HCT116 (cell line): ENCODE measurements at regions not wholly inside any gene's neighbourhood (a gene's known extent, or its start where the extent isn't known, plus 50 kb on each side); places are given as distances from the start of the nearest gene placed in this dataset.

ENCODE experiments used
- ATAC-seq: fragments of 200-7000 bp; cut with Tn5 transposase; 2 replicates; pipeline ENCODE4 v1.9.1; 2020; ENCODE audit warnings: mild to moderate bottlenecking, moderate library complexity
- BruUV-seq: library from RNA; stranded (reverse); fragments of 400-500 nt; replicated peaks from 2 replicates; lab custom pipeline; 2021; lab: Mats Ljungman, UMichigan
- CTCF ChIA-PET: fragments of 300-600 bp; sonication (Branson Sonifier 250); formaldehyde crosslinking; loops from one replicate; lab custom pipeline; 2021; ENCODE audit warnings: antibody characterized with exemption; lab: Charles Lee
- POLR2A ChIA-PET: fragments of 300-600, 350-600 bp; sonication (Branson Sonifier 250); formaldehyde crosslinking; loops from one replicate; lab custom pipeline; 2021; ENCODE audit warnings: antibody characterized with exemption; lab: Charles Lee
- RAD21 ChIA-PET, 2 experiments: fragments of 300-600 bp; sonication (Branson Sonifier 250); formaldehyde crosslinking; loops; one replicate each; lab custom pipeline; 2023; ENCODE audit warnings: low total read pairs in 2 of 2; ENCODE audit not compliant: uncharacterized antibody in 2 of 2, unreplicated experiment in 2 of 2, low non-redundant PET in 1 of 2; lab: Charles Lee
- DNase-seq: peaks from one replicate; pipeline ENCODE4 v3.0.0-alpha.2; 2010; ENCODE audit warnings: low read depth, low spot score
- H2AFZ ChIP-seq: fragments of 200-600 bp; shearing (Covaris generic), sonication (generic); 2 replicates; pipeline ENCODE4 v1.6.1; 2017; ENCODE audit warnings: low read depth, mixed run types, mixed read lengths, antibody characterized with exemption, low read length; ENCODE audit not compliant: poor library complexity, severe bottlenecking
- H3K27ac ChIP-seq: 2 replicates; pipeline ENCODE4 v1.5.1; 2012; ENCODE audit warnings: low read depth, low read length
- H3K27me3 ChIP-seq: fragments of 200-600 bp; sonication (generic); 2 replicates; pipeline ENCODE4 v1.6.1; 2016; ENCODE audit warnings: mixed run types, low read length, mixed read lengths; ENCODE audit not compliant: insufficient read depth
- H3K36me3 ChIP-seq, 2 experiments: fragments of 200-500 bp in 1 of 2; fragments of 200-600 bp in 1 of 2; sonication (Bioruptor generic) in 1 of 2; sonication (generic) in 1 of 2; 2 replicates each; pipeline versions ENCODE4 v1.5.1 to v1.6.1; 2014 to 2016; ENCODE audit warnings: low read length in 2 of 2, inconsistent platforms in 1 of 2, mixed read lengths in 1 of 2, mixed run types in 1 of 2; ENCODE audit not compliant: insufficient read depth in 2 of 2, control insufficient read depth in 1 of 2
- H3K4me1 ChIP-seq, 2 experiments: fragments of 200-600 bp in 1 of 2; sonication (generic) in 1 of 2; 2 replicates each; pipeline versions ENCODE4 v1.5.1 to v1.6.1; 2012 to 2017; ENCODE audit warnings: low read length in 2 of 2, inconsistent platforms in 1 of 2, mild to moderate bottlenecking in 1 of 2, mixed read lengths in 1 of 2, mixed run types in 1 of 2, moderate library complexity in 1 of 2; ENCODE audit not compliant: insufficient read depth in 2 of 2, control insufficient read depth in 1 of 2
- H3K4me2 ChIP-seq: fragments of 200-600 bp; sonication (generic); 2 replicates; pipeline ENCODE4 v1.6.1; 2017; ENCODE audit warnings: mixed run types, low read length, mixed read lengths
- H3K4me3 ChIP-seq, 2 experiments: fragments of 200-600 bp in 1 of 2; sonication (generic) in 1 of 2; replicated peaks in 1 of 2; 2 replicates each; pipeline ENCODE4 v1.5.1; 2011 to 2016; ENCODE audit warnings: low read length in 2 of 2, control low read depth in 1 of 2, low read depth in 1 of 2, mild to moderate bottlenecking in 1 of 2, mixed read lengths in 1 of 2, mixed run types in 1 of 2
- H3K79me2 ChIP-seq: fragments of 200-600 bp; sonication (generic); 2 replicates; pipeline ENCODE4 v1.6.1; 2017; ENCODE audit warnings: mild to moderate bottlenecking, mixed run types, low read length, moderate library complexity, mixed read lengths; ENCODE audit not compliant: insufficient read depth
- H3K9ac ChIP-seq: fragments of 200-600 bp; sonication (generic); 2 replicates; pipeline ENCODE4 v1.6.1; 2016; ENCODE audit warnings: low read length, mixed read lengths
- H3K9me2 ChIP-seq: fragments of 200-600 bp; sonication (generic), shearing (Covaris generic); 2 replicates; pipeline ENCODE4 v1.6.1; 2017; ENCODE audit warnings: mixed run types, mild to moderate bottlenecking, moderate library complexity; ENCODE audit not compliant: insufficient read depth
- H3K9me3 ChIP-seq, 2 experiments: fragments of 200-500 bp in 1 of 2; fragments of 200-600 bp in 1 of 2; sonication (Bioruptor generic) in 1 of 2; sonication (generic) in 1 of 2; 2 replicates each; pipeline ENCODE4 v1.6.1; 2014 to 2017; ENCODE audit warnings: low read length in 2 of 2, mixed read lengths in 2 of 2, inconsistent platforms in 1 of 2, low read depth in 1 of 2, mild to moderate bottlenecking in 1 of 2, mixed run types in 1 of 2, moderate library complexity in 1 of 2; ENCODE audit not compliant: control insufficient read depth in 1 of 2, insufficient read depth in 1 of 2
- H4K20me1 ChIP-seq: fragments of 200-600 bp; sonication (generic), shearing (Covaris generic); 2 replicates; pipeline ENCODE4 v1.6.1; 2017; ENCODE audit warnings: mixed run types, mild to moderate bottlenecking, moderate library complexity; ENCODE audit not compliant: insufficient read depth
- CEBPB ChIP-seq: IDR thresholded peaks from 2 replicates; pipeline ENCODE4 v1.6.1; 2012; ENCODE audit warnings: low read depth
- JUND ChIP-seq: IDR thresholded peaks from 2 replicates; pipeline ENCODE4 v1.6.1; 2012
- POLR2A ChIP-seq: IDR thresholded peaks from 2 replicates; pipeline ENCODE4 v1.7.0; 2011; ENCODE audit warnings: borderline replicate concordance; ENCODE audit not compliant: insufficient read depth, insufficient read length; ENCODE audit errors: extremely low read depth
- POLR2AphosphoS5 ChIP-seq: IDR thresholded peaks from 2 replicates; pipeline ENCODE4 v1.6.1; 2011; ENCODE audit warnings: mild to moderate bottlenecking, low read depth, low read length, moderate library complexity
- SIN3A ChIP-seq: IDR thresholded peaks from 2 replicates; pipeline ENCODE4 v1.6.1; 2012; ENCODE audit warnings: low read depth
- SP1 ChIP-seq: IDR thresholded peaks from 2 replicates; pipeline ENCODE4 v1.6.1; 2012; ENCODE audit warnings: low read depth
- ZNF274 ChIP-seq: fragments of 200-500 bp; sonication (Bioruptor generic); IDR thresholded peaks from 2 replicates; pipeline ENCODE4 v1.6.1; 2014; ENCODE audit warnings: mild to moderate bottlenecking, low read depth, low read length, inconsistent platforms
- intact Hi-C: fragments of 100-400 bp; cut with micrococcal nuclease; formaldehyde crosslinking; loops from 2 replicates; pipeline ENCODE4 v1.10.0; 2022
- TF ChIP-seq, protein P1 (sequence below), 3 experiments: fragments of 200-600 bp in 1 of 3; sonication (generic) in 1 of 3; IDR thresholded peaks in 2 of 3; conservative IDR thresholded peaks in 1 of 3; 2 replicates each; pipeline ENCODE4 v1.5.1; 2012 to 2017; ENCODE audit warnings: low read depth in 2 of 3, low read length in 2 of 3, antibody characterized with exemption in 1 of 3, borderline replicate concordance in 1 of 3, control low read depth in 1 of 3, mild to moderate bottlenecking in 1 of 3, mixed read lengths in 1 of 3, mixed run types in 1 of 3, moderate library complexity in 1 of 3; ENCODE audit not compliant: insufficient read depth in 1 of 3

- TF ChIP-seq POLR2A (no peak), JUND (no peak), SP1 (no peak), POLR2AphosphoS5 (no peak), SIN3A (no peak), CEBPB (no peak), ZNF274 (no peak)
- TF ChIP-seq, protein P1, sequence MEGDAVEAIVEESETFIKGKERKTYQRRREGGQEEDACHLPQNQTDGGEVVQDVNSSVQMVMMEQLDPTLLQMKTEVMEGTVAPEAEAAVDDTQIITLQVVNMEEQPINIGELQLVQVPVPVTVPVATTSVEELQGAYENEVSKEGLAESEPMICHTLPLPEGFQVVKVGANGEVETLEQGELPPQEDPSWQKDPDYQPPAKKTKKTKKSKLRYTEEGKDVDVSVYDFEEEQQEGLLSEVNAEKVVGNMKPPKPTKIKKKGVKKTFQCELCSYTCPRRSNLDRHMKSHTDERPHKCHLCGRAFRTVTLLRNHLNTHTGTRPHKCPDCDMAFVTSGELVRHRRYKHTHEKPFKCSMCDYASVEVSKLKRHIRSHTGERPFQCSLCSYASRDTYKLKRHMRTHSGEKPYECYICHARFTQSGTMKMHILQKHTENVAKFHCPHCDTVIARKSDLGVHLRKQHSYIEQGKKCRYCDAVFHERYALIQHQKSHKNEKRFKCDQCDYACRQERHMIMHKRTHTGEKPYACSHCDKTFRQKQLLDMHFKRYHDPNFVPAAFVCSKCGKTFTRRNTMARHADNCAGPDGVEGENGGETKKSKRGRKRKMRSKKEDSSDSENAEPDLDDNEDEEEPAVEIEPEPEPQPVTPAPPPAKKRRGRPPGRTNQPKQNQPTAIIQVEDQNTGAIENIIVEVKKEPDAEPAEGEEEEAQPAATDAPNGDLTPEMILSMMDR (IDR thresholded peaks at IDR 0.05 in 2 of 3, conservative IDR thresholded peaks at IDR 0.05 in 1 of 3; ENCODE audit: borderline replicate concordance in 1 of 3, insufficient read depth in 1 of 3, low read depth in 2 of 3, low read length in 2 of 3) = no peak
These were observed 59.1 kb upstream of the TSPAN11 start (continued) for GRCh38 chr12:30867415-30867814.

DNA sequence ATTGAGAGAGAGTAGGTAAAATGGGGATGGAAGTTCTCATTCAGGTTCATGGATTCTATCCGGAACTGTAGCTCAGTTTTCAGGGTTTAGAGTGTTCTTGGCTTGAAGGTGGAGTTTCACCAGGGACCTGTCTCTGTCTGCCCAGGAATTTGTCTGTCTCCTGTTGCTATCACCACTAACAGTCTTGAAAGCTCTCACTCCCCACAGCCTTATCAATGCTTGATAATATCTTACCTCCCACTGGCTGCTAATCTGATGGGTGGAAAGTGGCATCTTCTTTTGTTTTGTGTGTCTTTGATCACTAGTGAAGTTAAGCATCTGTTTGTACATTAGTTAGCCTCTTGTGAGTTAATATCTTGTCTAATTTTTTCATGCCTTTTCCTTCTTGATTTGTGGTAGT lies 60.3 kb upstream of the TSPAN11 start:
- no peak overlapping the region for H3K27ac ChIP-seq
- H2AFZ ChIP-seq = no peak overlapping the region
- BruUV-seq = no TSS peak
- POLR2A ChIA-PET = no interaction called here
- RAD21 ChIA-PET = no interaction called here
- H3K4me2 ChIP-seq = no peak overlapping the region
- H3K79me2 ChIP-seq = no peaks in the 10 kb centered on the region
- no peaks in the 10 kb centered on the region for H3K27me3 ChIP-seq
- no peak overlapping the region for H3K9ac ChIP-seq
- DNase-seq = no peak
- CTCF ChIA-PET = no interaction called here
- intact Hi-C loops = no loop called here
- ATAC-seq = no peak
- TF ChIP-seq, protein P1 (IDR thresholded peaks at IDR 0.05 in 2 of 3, conservative IDR thresholded peaks at IDR 0.05 in 1 of 3; ENCODE audit: borderline replicate concordance in 1 of 3, insufficient read depth in 1 of 3, low read depth in 2 of 3, low read length in 2 of 3) = no peak
- TF ChIP-seq SIN3A = no peak
- H3K4me1 ChIP-seq = no peaks in the 10 kb centered on the region
- no peaks in the 10 kb centered on the region for H3K9me2 ChIP-seq
- peaks cover 0 to 5% of the 10 kb centered on the region in 2 experiments; a peak in 2 of 4 replicates for H3K9me3 ChIP-seq
- no peak overlapping the region for H3K4me3 ChIP-seq
- H4K20me1 ChIP-seq = no peaks in the 10 kb centered on the region
- H3K36me3 ChIP-seq = no peaks in the 10 kb centered on the region
